H1 (cell line): ENCODE measurements at regions not wholly inside any gene's neighbourhood (a gene's known extent, or its start where the extent isn't known, plus 50 kb on each side); places are given as distances from the start of the nearest gene placed in this dataset.

ENCODE experiments used
- CTCF ChIA-PET: fragments of 300-600 bp; sonication (Branson Sonifier 250); formaldehyde crosslinking; loops from one replicate; lab custom pipeline; 2021; ENCODE audit not compliant: partially characterized antibody; lab: Charles Lee
- POLR2A ChIA-PET: fragments of 300-600 bp; sonication (Branson Sonifier 250); formaldehyde crosslinking; loops from one replicate; lab custom pipeline; 2021; ENCODE audit warnings: inconsistent platforms; ENCODE audit not compliant: partially characterized antibody; lab: Charles Lee
- DNase-seq, 2 experiments: peaks; one replicate each; pipeline versions ENCODE4 v3.0.0 to v3.0.0-alpha.2; 2010 to 2022; ENCODE audit warnings: low spot score in 2 of 2, low read depth in 1 of 2, mixed read lengths in 1 of 2
- FAIRE-seq: peaks from 2 replicates; lab custom pipeline; 2011; peaks lifted over from hg19 to GRCh38; lab: Jason Lieb, UNC
- H2AFZ ChIP-seq: 2 replicates; pipeline ENCODE4 v1.8.1; 2012; ENCODE audit warnings: low read length, inconsistent platforms
- H2AK5ac ChIP-seq: 2 replicates; pipeline ENCODE4 v1.6.1; 2013; ENCODE audit warnings: low read depth, low read length
- H2BK120ac ChIP-seq: replicated peaks from 2 replicates; pipeline ENCODE3; 2013; ENCODE audit warnings: low read depth, low read length, inconsistent platforms
- H2BK12ac ChIP-seq: 2 replicates; pipeline ENCODE4 v1.6.1; 2013; ENCODE audit warnings: low read depth, low read length
- H2BK15ac ChIP-seq: 2 replicates; pipeline ENCODE4 v1.6.1; 2013; ENCODE audit warnings: low read length
- H2BK20ac ChIP-seq: 2 replicates; pipeline ENCODE4 v1.6.1; 2013; ENCODE audit warnings: low read length
- H2BK5ac ChIP-seq: 2 replicates; pipeline ENCODE4 v1.6.1; 2013; ENCODE audit warnings: low read depth, low read length
- H3K14ac ChIP-seq: 2 replicates; pipeline ENCODE4 v1.6.1; 2013; ENCODE audit warnings: inconsistent platforms; ENCODE audit not compliant: insufficient read length
- H3K18ac ChIP-seq: 2 replicates; pipeline ENCODE4 v1.6.1; 2013; ENCODE audit warnings: low read length; ENCODE audit errors: extremely low read depth
- H3K23ac ChIP-seq: 2 replicates; pipeline ENCODE4 v1.6.1; 2013; ENCODE audit warnings: inconsistent platforms; ENCODE audit not compliant: insufficient read length
- H3K23me2 ChIP-seq: 2 replicates; pipeline ENCODE4 v1.6.1; 2013; ENCODE audit warnings: low read depth, low read length
- H3K27ac ChIP-seq: 2 replicates; pipeline ENCODE4 v1.6.1; 2011; ENCODE audit warnings: low read depth, low read length, inconsistent platforms
- H3K27me3 ChIP-seq, 4 experiments: replicated peaks in 1 of 4; 1 replicate in 1 of 4; 2 replicates in 3 of 4; pipeline versions ENCODE4 v1.6.1 to v1.8.1; 2011 to 2013; ENCODE audit warnings: low read length in 3 of 4, mild to moderate bottlenecking in 3 of 4, inconsistent platforms in 2 of 4, mixed read lengths in 2 of 4, moderate library complexity in 1 of 4; ENCODE audit not compliant: control insufficient read depth in 3 of 4, insufficient read depth in 3 of 4; ENCODE audit errors: extremely low read depth in 1 of 4
- H3K36me3 ChIP-seq, 4 experiments: 2 replicates each; pipeline versions ENCODE4 v1.6.1 to v1.8.1; 2011 to 2013; ENCODE audit warnings: mild to moderate bottlenecking in 4 of 4, low read length in 3 of 4, moderate library complexity in 2 of 4, control low read depth in 1 of 4, inconsistent platforms in 1 of 4; ENCODE audit not compliant: insufficient read depth in 4 of 4, control insufficient read depth in 2 of 4
- H3K4ac ChIP-seq: replicated peaks from 2 replicates; pipeline ENCODE3; 2013; ENCODE audit warnings: low read length, low read depth, mixed read lengths, inconsistent platforms; ENCODE audit not compliant: insufficient read length
- H3K4me1 ChIP-seq, 4 experiments: replicated peaks in 1 of 4; 1 replicate in 1 of 4; 2 replicates in 3 of 4; pipeline versions ENCODE4 v1.6.1 to v1.8.1; 2011 to 2013; ENCODE audit warnings: low read length in 3 of 4, inconsistent platforms in 2 of 4, mixed read lengths in 1 of 4; ENCODE audit not compliant: insufficient read depth in 4 of 4, control insufficient read depth in 3 of 4
- H3K4me2 ChIP-seq, 2 experiments: 2 replicates each; pipeline versions ENCODE4 v1.6.1 to v1.8.1; 2011 to 2013; ENCODE audit warnings: low read depth in 2 of 2, low read length in 2 of 2, control low read depth in 1 of 2, inconsistent platforms in 1 of 2, mild to moderate bottlenecking in 1 of 2; ENCODE audit not compliant: insufficient read depth in 1 of 2
- H3K4me3 ChIP-seq, 4 experiments: fragments of 200-600, 300-600 bp in 1 of 4; sonication (generic), shearing (Covaris generic), sonication (Bioruptor Twin) in 1 of 4; 2 replicates each; pipeline versions ENCODE4 v1.5.1 to v1.8.1; 2011 to 2016; ENCODE audit warnings: low read length in 4 of 4, low read depth in 3 of 4, control low read depth in 2 of 4, inconsistent platforms in 2 of 4, mild to moderate bottlenecking in 2 of 4, mixed read lengths in 1 of 4, moderate library complexity in 1 of 4; ENCODE audit not compliant: insufficient read depth in 2 of 4; ENCODE audit errors: extremely low read depth in 1 of 4
- H3K56ac ChIP-seq: replicated peaks from 2 replicates; pipeline ENCODE3; 2013; ENCODE audit warnings: low read depth, mild to moderate bottlenecking, mixed read lengths, low read length, inconsistent platforms; ENCODE audit not compliant: insufficient read length
- H3K79me1 ChIP-seq: 2 replicates; pipeline ENCODE4 v1.6.1; 2013; ENCODE audit warnings: low read depth, low read length, control low read depth
- H3K79me2 ChIP-seq, 2 experiments: 2 replicates each; pipeline versions ENCODE4 v1.6.1 to v1.8.1; 2012 to 2013; ENCODE audit warnings: low read length in 2 of 2, mild to moderate bottlenecking in 2 of 2, inconsistent platforms in 1 of 2; ENCODE audit not compliant: insufficient read depth in 2 of 2, control insufficient read depth in 1 of 2
- H3K9ac ChIP-seq, 4 experiments: replicated peaks in 1 of 4; 1 replicate in 1 of 4; 2 replicates in 3 of 4; pipeline versions ENCODE4 v1.6.1 to v1.8.1; 2011 to 2013; ENCODE audit warnings: low read depth in 3 of 4, low read length in 3 of 4, control low read depth in 2 of 4, mild to moderate bottlenecking in 2 of 4, moderate library complexity in 2 of 4, inconsistent platforms in 1 of 4; ENCODE audit errors: extremely low read depth in 1 of 4
- H3K9me3 ChIP-seq, 2 experiments: 2 replicates each; pipeline versions ENCODE4 v1.6.1 to v1.8.1; 2012 to 2013; ENCODE audit warnings: mild to moderate bottlenecking in 2 of 2, moderate library complexity in 2 of 2, control low read depth in 1 of 2, inconsistent platforms in 1 of 2, low read depth in 1 of 2, low read length in 1 of 2, mixed read lengths in 1 of 2; ENCODE audit not compliant: insufficient read depth in 2 of 2
- H4K20me1 ChIP-seq, 2 experiments: replicated peaks in 1 of 2; 2 replicates each; pipeline versions ENCODE3 to v1.8.1; 2011 to 2013; ENCODE audit warnings: inconsistent platforms in 2 of 2, low read length in 2 of 2, mild to moderate bottlenecking in 1 of 2; ENCODE audit not compliant: insufficient read depth in 2 of 2, control insufficient read depth in 1 of 2
- H4K5ac ChIP-seq: 2 replicates; pipeline ENCODE4 v1.6.1; 2013; ENCODE audit warnings: low read length, low read depth, mixed read lengths, inconsistent platforms; ENCODE audit not compliant: insufficient read length
- H4K8ac ChIP-seq: 2 replicates; pipeline ENCODE4 v1.8.0; 2013; ENCODE audit warnings: mild to moderate bottlenecking, moderate library complexity, low read length, inconsistent platforms; ENCODE audit not compliant: insufficient read depth; ENCODE audit errors: extremely low read depth
- H4K91ac ChIP-seq: replicated peaks from 2 replicates; pipeline ENCODE3; 2013; ENCODE audit warnings: low read length, mixed read lengths, inconsistent platforms; ENCODE audit not compliant: insufficient read length
- KDM1A ChIP-seq: fragments of 200-600, 300-600 bp; sonication (generic); IDR thresholded peaks from 2 replicates; pipeline ENCODE4 v1.7.1; 2016; ENCODE audit warnings: mild to moderate bottlenecking, low read length, borderline replicate concordance
- WGBS, 2 experiments: shearing (Covaris generic) in 1 of 2; methylation state at CpG; one replicate each; pipeline versions ENCODE4 v1.1.6 to v1.1.7; 2013 to 2015; ENCODE audit warnings: low lambda C conversion rate in 2 of 2, mixed read lengths in 2 of 2, inconsistent platforms in 1 of 2, low coverage in 1 of 2, missing lambda C conversion rate in 1 of 2; ENCODE audit not compliant: insufficient replicate concordance in 2 of 2, insufficient coverage in 1 of 2, insufficient read length in 1 of 2; ENCODE audit errors: extremely low coverage in 1 of 2, missing lambda C conversion rate in 1 of 2; 5-methylcytosine and 5-hydroxymethylcytosine counted together

DNA sequence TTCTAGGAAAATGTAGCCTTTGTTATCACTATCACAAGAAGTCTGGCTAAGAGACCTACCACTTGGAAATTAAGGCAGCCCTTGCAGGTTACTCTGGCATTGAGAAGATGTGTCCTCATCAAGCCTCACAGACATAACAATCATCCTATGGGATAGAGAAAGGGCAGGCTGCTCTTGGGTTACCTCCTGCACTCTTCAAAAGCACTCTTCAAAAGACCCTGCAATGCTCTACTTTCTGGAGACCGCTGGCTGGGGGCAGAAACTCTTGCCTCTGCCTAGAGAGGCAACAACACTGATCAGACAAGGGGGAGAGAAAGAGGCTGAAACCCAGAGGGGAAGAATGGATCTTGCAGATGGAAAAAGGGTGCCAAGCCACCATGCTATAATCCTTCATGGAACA lies 127.9 kb upstream of the BNIP2 start:
- peaks cover 0 to 11% (median 4%) of the 10 kb centered on the region in 4 experiments; a peak in 5 of 7 replicates for H3K4me1 ChIP-seq
- H3K23ac ChIP-seq = no peak overlapping the region
- POLR2A ChIA-PET = no interaction called here
- no peaks in the 10 kb centered on the region for H3K27me3 ChIP-seq
- no peak overlapping the region for H3K4me2 ChIP-seq
- no peak overlapping the region for H3K14ac ChIP-seq
- H4K8ac ChIP-seq = no peak overlapping the region
- FAIRE-seq = no peak
- H2BK15ac ChIP-seq = no peak overlapping the region
- H3K18ac ChIP-seq = no peak overlapping the region
- no peaks in the 10 kb centered on the region for H3K36me3 ChIP-seq
- H4K5ac ChIP-seq = no peak overlapping the region
- no peak for DNase-seq
- CTCF ChIA-PET = interaction anchor here (1.3 kb wide), 2 partner anchors 14 to 92 kb away, joined by 3 read pairs; no protein-coding TSS in a partner anchor
- H3K56ac ChIP-seq = no peak overlapping the region
- no peak overlapping the region for H3K4me3 ChIP-seq
- H3K9me3 ChIP-seq = no peaks in the 10 kb centered on the region
- H3K79me2 ChIP-seq = no peaks in the 10 kb centered on the region
- H4K20me1 ChIP-seq = no peaks in the 10 kb centered on the region
- H2BK20ac ChIP-seq = no peak overlapping the region
- no peak overlapping the region for H2BK5ac ChIP-seq
- no peak overlapping the region for H3K4ac ChIP-seq
- H3K9ac ChIP-seq = no peak overlapping the region
- WGBS, 2 experiments = 94% methylated on average over 1 of the region's 1 CpG; no CpG with 5 or more reads in 1 of the 2 experiments
- H3K23me2 ChIP-seq = no peaks in the 10 kb centered on the region
- no peak overlapping the region for H4K91ac ChIP-seq
- H2BK12ac ChIP-seq = no peak overlapping the region
- TF ChIP-seq KDM1A = no peak
- H3K27ac ChIP-seq = no peak overlapping the region
- H2AK5ac ChIP-seq = no peak overlapping the region
- H2AFZ ChIP-seq = 0 out of 2 replicates have a peak overlapping the region, but pooled peaks have one; percentile 7
- no peaks in the 10 kb centered on the region for H3K79me1 ChIP-seq
- no peak overlapping the region for H2BK120ac ChIP-seq
